ENCODE measurements at regions not wholly inside any gene's neighbourhood (a gene's known extent, or its start where the extent isn't known, plus 50 kb on each side); places are given as distances from the start of the nearest gene placed in this dataset.

- no peak for TF ChIP-seq CTCF (IDR thresholded peaks at IDR 0.05)
- Mint-ChIP-seq H3K9me3 (ENCODE audit: unreplicated experiment) (no peaks in the 10 kb centered on the region), H3K36me3 (ENCODE audit: unreplicated experiment) (no peaks in the 10 kb centered on the region), H3K4me3 (ENCODE audit: unreplicated experiment) (no peak overlapping the region), H3K27me3 (ENCODE audit: unreplicated experiment) (peaks cover 4% of the 10 kb centered on the region), H3K4me1 (ENCODE audit: unreplicated experiment) (peaks cover 3% of the 10 kb centered on the region), H3K27ac (ENCODE audit: unreplicated experiment) (no peak overlapping the region)
- DNase-seq (ENCODE audit: extremely low spot score, unreplicated experiment) = no peak
Observed at GRCh38 chr13:38628554-38628953, 58.3 kb upstream of the FREM2 start.

- Mint-ChIP-seq H3K9me3 (ENCODE audit: unreplicated experiment) (no peaks in the 10 kb centered on the region), H3K4me1 (ENCODE audit: unreplicated experiment) (peaks cover 3% of the 10 kb centered on the region), H3K27me3 (ENCODE audit: unreplicated experiment) (no peaks in the 10 kb centered on the region), H3K27ac (ENCODE audit: unreplicated experiment) (no peak overlapping the region), H3K36me3 (ENCODE audit: unreplicated experiment) (no peaks in the 10 kb centered on the region), H3K4me3 (ENCODE audit: unreplicated experiment) (no peak overlapping the region)
- DNase-seq (ENCODE audit: extremely low spot score, unreplicated experiment) = no peak
- no peak for TF ChIP-seq CTCF (IDR thresholded peaks at IDR 0.05)
Observed at GRCh38 chr13:38630780-38631179, 56.1 kb upstream of the FREM2 start.

GRCh38 chr13:38635030-38635429, 51.8 kb upstream of the FREM2 start:
- no peak for DNase-seq (ENCODE audit: extremely low spot score, unreplicated experiment)
- TF ChIP-seq CTCF (IDR thresholded peaks at IDR 0.05) = no peak
- Mint-ChIP-seq H3K4me1 (ENCODE audit: unreplicated experiment) (peaks cover 3% of the 10 kb centered on the region), H3K27me3 (ENCODE audit: unreplicated experiment) (peaks cover 4% of the 10 kb centered on the region), H3K9me3 (ENCODE audit: unreplicated experiment) (no peaks in the 10 kb centered on the region), H3K36me3 (ENCODE audit: unreplicated experiment) (no peaks in the 10 kb centered on the region), H3K27ac (ENCODE audit: unreplicated experiment) (no peak overlapping the region), H3K4me3 (ENCODE audit: unreplicated experiment) (no peak overlapping the region)

GRCh38 chr13:38636073-38636472, 50.8 kb upstream of the FREM2 start:
- Mint-ChIP-seq H3K27ac (ENCODE audit: unreplicated experiment) (no peak overlapping the region), H3K4me1 (ENCODE audit: unreplicated experiment) (no peaks in the 10 kb centered on the region), H3K27me3 (ENCODE audit: unreplicated experiment) (peaks cover 4% of the 10 kb centered on the region), H3K36me3 (ENCODE audit: unreplicated experiment) (no peaks in the 10 kb centered on the region), H3K9me3 (ENCODE audit: unreplicated experiment) (no peaks in the 10 kb centered on the region), H3K4me3 (ENCODE audit: unreplicated experiment) (no peak overlapping the region)
- no peak for DNase-seq (ENCODE audit: extremely low spot score, unreplicated experiment)
- no peak for TF ChIP-seq CTCF (IDR thresholded peaks at IDR 0.05)

GRCh38 chr13:38636761-38637160, 50.1 kb upstream of the FREM2 start:
- TF ChIP-seq CTCF (IDR thresholded peaks at IDR 0.05) = no peak
- DNase-seq (ENCODE audit: extremely low spot score, unreplicated experiment) = no peak
- H3K27ac Mint-ChIP-seq (ENCODE audit: unreplicated experiment) = no peak overlapping the region
- H3K4me1 Mint-ChIP-seq (ENCODE audit: unreplicated experiment) = no peaks in the 10 kb centered on the region
- no peaks in the 10 kb centered on the region for H3K9me3 Mint-ChIP-seq (ENCODE audit: unreplicated experiment)
- H3K36me3 Mint-ChIP-seq (ENCODE audit: unreplicated experiment) = no peaks in the 10 kb centered on the region
- peaks cover 4% of the 10 kb centered on the region for H3K27me3 Mint-ChIP-seq (ENCODE audit: unreplicated experiment)
- no peak overlapping the region for H3K4me3 Mint-ChIP-seq (ENCODE audit: unreplicated experiment)

Data from osteocyte (in vitro differentiated cells).